Esophagus mucosa (tissue), 1 donor: ENCODE measurements at regions not wholly inside any gene's neighbourhood (a gene's known extent, or its start where the extent isn't known, plus 50 kb on each side); places are given as distances from the start of the nearest gene placed in this dataset.
"Not testable (repeated sequence)": the region's sequence is repeated elsewhere in the genome, so short reads cannot be mapped to it uniquely, and the experiment has no call there.

Source experiments
- ATAC-seq: fragments of 200-7000 bp; cut with Tn5 transposase; one replicate; pipeline ENCODE4 v1.9.1; 2020
- donor health status: DM: yes; HTN: yes; CAD: no.

- ATAC-seq, result no peak
Measured at GRCh38 chr10:7027237-7027912, 383.5 kb downstream of the SFMBT2 start.

DNA sequence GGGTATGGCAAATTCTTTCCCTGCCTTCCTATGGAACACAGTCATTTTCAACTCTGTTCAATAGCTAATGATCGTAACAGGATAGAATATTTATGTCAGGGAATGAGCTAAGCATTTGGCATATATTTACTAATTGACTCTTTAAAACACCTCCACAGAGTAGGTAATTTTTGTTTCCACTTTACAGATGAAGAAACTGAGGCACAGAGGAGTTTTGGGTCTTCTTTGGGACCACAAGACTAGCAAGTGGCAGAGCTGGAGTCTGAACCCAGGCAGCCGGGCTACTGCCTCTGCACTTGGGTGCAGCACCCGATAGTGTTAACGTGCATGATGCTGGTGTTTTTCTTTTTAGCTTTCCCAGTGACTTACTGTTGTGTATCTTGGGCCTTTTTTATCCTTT lies 384.0 kb downstream of the SFMBT2 start:
- ATAC-seq, result no peak

GRCh38 chr10:7025296-7025695 lies 385.5 kb downstream of the SFMBT2 start:
- no peak for ATAC-seq

DNA sequence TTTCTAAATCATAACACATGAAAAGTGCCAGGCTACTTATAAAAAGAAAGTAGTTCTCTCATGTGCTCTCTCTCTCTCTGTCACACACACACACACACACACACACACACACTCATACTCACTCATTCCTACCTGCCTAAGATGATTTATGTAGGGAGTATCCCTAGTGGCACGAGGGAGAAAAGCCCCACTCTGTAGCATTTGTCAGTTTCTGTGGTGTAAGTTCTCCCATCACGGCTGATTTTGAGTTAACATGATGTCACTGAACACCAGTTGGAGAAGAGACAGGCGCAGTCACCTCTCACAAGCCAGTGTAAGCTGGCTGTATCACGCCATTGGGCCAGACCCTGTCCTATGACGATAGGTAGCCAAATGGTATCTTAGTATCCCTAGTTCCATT lies 395.4 kb downstream of the SFMBT2 start:
- ATAC-seq, result no peak

DNA sequence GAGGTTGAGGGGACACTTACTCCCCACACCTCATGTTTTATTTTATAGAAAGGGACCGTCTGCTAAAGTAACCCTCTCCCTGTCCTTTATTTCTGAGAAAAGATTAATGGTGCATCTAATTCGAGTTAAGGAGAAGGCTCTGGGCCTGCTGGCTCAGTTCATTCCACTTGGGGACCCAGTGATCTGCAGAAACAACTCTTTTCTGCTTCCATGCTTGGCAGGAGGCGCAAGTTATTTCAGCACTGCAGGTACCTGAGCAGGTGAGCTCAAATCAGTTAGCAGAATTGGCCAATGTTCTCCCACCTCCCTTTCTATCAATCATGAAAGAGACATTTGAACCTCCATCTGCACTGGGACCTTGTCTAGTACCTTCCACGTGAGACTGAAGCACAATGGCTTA lies 396.1 kb downstream of the SFMBT2 start:
- no peak for ATAC-seq

GRCh38 chr10:7011994-7012393 lies 398.8 kb downstream of the SFMBT2 start:
- no peak for ATAC-seq

GRCh38 chr10:7008645-7009044 lies 402.2 kb downstream of the SFMBT2 start:
- ATAC-seq, result no peak

DNA sequence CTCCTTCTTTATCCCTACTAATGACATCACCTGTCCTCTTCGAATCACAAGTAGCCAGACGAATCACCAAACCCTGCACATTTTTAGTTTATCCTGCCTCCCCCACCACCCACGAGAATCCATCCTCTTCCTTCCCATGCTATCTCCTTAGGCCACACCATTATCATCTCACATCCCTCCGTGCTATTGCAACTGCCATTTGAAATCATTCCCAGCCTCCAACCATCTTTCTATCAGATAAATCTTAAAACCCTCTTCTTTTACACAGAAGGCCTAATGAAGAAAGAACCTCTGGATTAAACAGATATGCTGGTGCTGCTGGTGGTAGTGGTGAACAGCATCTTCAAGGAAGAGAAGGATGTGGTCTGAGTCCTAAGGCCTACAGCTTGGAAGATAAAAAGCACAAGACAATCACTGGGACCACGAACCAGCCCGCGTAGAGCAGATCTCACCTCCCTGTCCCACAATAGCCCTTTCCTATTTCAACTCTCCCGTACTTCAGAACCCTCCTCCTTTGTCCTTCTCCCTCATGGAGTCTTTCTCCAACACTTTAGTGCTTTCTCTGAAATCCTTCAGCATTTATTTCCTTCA lies 403.1 kb downstream of the SFMBT2 start:
- no peak for ATAC-seq

DNA sequence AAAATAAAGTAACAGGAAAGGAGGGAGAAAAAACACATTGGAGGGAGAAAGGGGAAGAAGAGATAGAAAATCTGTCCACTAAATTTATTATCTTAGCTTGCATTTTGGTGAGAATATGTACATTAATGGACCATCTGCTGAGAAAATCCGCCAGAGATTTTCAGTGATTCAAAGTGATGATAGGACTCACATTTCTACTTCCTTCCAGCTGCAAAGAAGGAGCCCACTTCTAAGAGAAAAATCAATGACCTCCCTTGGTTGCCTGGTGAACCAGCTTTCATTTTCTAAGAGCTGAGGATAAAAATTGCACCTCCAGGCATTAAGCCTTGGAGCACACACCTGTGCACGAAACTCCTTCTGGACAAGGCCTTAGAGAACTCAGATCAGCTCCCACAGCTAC lies 404.3 kb downstream of the SFMBT2 start:
- no peak for ATAC-seq

GRCh38 chr10:7003831-7004395 lies 406.9 kb downstream of the SFMBT2 start:
- no peak for ATAC-seq

GRCh38 chr10:7000061-7000460 lies 410.8 kb downstream of the SFMBT2 start:
- ATAC-seq, result no peak

- no peak for ATAC-seq
Measured at GRCh38 chr10:6999232-6999925, 411.5 kb downstream of the SFMBT2 start.

DNA sequence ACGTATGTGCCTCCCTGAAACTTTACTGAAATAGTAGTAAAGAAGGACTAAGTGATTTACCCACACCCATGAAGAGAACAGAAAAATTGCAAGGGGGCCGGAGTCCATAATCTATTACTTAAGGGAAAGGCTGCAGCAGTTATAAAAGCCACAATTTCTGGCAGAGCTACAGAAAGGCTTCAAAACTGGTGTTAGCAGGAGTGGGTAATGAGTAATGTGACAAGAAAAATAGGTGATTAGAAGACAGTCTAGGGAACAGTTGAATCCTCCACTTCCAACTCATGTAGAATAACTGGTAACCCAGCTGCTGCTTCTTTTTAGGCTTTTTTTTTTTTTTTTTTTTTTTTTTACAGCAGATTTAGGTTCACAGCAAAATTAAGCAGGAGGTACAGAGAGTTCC lies 413.3 kb downstream of the SFMBT2 start:
- no peak for ATAC-seq

- no peak for ATAC-seq
Measured at GRCh38 chr10:6996431-6996830, 414.4 kb downstream of the SFMBT2 start.

DNA sequence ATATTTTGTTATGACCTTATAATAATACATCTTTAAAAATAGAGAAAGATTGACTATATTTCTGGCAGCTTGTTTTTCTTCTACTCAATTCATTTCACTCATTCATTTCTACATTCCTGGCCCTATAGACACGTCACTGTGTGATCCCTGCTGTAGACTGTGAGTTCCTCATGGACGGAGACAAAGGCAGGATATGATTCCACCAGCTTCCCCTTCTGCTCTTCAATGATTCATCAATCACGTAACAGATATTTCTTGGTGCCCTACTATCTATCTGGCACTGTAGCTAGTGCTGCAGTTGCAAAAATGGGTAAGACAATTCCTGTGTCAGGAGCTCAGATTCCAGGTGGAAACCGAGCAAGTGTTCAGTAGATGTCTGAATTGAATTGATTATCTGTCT lies 415.0 kb downstream of the SFMBT2 start:
- no peak for ATAC-seq

- no peak for ATAC-seq
Measured at GRCh38 chr10:6995341-6995740, 415.3 kb upstream of the PRKCQ start.

DNA sequence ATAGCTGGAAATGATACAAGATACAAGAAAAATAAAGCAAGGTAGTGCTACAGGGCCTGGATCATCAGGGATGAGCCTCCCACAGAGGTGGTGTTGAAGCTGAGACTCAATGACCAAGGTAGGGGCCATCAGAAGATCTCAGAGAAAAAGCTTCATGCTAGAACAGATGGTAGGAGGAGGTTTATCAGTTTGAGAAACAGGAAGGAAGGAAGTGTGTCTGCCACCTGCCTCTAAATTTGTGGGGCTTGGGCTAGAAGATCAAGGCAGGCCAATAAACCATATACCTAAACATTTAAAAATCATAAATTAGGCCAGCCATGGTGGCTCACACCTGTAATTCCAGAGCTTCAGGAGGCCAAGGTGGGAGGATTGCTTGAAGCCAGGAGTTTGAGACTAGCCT lies 410.8 kb upstream of the PRKCQ start:
- no peak for ATAC-seq

- ATAC-seq, result no peak
Measured at GRCh38 chr10:6988654-6989053, 408.6 kb upstream of the PRKCQ start.

GRCh38 chr10:6987536-6987945 lies 407.5 kb upstream of the PRKCQ start:
- no peak for ATAC-seq

DNA sequence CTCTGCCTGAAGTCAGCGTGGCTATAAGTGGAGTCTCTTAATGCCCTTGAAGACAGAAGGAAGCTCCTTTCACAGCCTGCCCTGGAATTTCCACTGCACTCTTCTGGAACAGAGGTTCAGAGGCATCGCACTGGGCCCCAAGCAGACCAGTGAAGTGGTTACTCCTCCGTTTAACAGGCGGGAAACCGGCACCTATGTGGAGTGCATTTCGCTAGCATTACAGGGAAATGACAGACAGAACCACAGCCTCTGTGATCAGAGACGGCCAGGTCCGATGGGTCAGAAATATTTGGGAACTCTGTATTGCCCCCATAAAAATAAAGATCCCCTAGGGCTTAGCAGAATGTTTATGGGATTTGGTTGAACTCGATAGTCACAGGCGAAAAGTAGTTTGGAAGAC lies 406.9 kb upstream of the PRKCQ start:
- ATAC-seq, result no peak

DNA sequence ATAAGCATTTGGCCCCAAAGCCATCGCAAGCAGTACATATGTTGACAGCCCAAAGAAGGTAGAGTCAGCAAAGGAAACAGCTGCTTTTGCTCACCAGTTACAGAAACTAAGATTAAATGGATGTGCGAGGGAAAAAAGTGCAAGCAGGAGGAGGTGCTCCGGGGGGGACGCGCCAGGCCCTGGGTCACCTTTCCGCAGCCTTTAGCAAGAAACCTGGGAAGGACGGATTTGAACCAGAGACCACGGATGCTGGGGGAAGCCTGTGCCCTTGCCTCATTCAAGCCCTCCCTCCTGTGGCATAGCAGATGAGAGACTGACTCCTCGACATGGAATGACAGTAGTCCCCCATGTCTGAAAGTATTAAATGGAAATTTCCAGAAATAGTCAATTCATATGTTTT lies 405.6 kb upstream of the PRKCQ start:
- ATAC-seq, result no peak

- no peak for ATAC-seq
Measured at GRCh38 chr10:6984971-6985370, 404.9 kb upstream of the PRKCQ start.

DNA sequence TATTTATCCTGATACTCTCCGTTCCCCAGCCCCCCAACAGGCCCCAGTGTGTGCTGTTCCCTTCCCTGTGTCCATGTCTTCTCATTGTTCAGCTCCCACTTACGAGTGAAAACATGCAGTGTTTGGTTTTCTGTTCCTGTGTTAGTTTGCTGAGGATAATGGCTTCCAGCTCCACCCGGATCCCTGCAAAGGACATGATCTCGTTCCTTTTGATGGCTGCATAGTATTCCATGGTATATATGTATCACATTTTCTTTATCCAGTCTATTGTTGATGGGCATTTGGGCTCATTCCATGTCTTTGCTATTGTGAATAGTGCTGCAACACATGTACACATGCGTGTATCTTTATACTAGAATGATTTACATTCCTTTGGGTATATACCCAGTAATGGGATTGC lies 403.9 kb upstream of the PRKCQ start:
- ATAC-seq, result not testable (repeated sequence)

- no peak for ATAC-seq
Measured at GRCh38 chr10:6980353-6980752, 400.3 kb upstream of the PRKCQ start.
